COR-L47 (cell line): ENCODE measurements at regions not wholly inside any gene's neighbourhood (a gene's known extent, or its start where the extent isn't known, plus 50 kb on each side); places are given as distances from the start of the nearest gene placed in this dataset.
"Not testable (repeated sequence)": the region's sequence is repeated elsewhere in the genome, so short reads cannot be mapped to it uniquely, and the experiment has no call there.

Experiments
- DNase-seq: peaks from one replicate; lab custom pipeline; 2025; lab: John Stamatoyannopoulos, UW

DNA sequence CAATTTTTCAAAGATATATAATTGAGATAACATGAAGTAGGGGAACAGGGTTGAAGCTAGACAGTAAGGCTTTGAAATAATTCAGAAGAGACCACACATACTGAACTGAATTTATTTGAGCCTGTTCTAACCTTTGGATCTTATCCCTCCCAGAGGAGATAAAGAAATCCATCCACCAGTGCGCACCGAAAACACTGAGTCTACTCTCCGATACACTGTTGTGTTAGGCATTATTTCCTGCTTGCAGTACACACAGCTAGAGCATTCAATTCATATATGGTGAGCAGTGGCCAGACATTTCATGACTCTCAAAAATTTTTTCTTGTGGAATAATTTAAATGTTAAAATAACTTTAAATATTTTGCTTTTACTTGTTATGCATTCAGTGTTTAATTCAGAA is 342.7 kb downstream of the GPD2 start:
- no peak for DNase-seq

- DNase-seq: no peak
Observed at GRCh38 chr2:156779416-156780120, 343.4 kb downstream of the GPD2 start.

- DNase-seq: not testable (repeated sequence)
Observed at GRCh38 chr2:156781677-156782076, 345.5 kb downstream of the GPD2 start.

DNA sequence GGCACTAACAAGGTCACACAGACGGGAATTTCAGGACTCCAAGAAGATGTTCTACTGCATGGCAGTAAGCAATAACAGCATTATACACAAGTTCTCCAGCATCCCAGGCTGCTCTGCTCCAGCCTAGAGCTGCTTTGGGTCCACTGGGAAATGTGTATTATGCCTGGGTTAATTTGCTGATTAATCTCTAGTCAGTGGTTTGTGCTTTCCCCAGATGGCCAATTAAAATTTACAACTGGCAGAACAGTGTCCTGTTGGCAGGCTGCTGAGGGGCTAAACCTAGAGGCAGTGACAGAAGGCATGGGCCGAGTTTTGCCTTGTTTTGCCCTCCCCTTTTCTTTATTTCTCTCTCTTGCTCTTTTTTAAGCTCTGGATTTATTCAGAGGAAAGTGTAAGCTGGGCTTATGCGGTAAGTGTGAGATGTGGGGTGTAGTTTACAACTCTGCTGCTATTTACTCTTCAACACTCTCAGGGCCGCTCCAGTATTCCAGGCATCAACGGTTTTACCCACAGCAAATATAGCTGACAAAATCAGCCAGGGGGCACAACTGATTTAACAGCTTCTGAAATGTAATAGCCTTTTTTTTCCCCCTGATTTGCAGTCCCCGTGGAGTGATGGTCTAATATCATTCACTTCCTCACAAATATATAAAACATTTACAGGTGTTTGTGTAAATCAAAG is 348.0 kb downstream of the GPD2 start:
- DNase-seq: no peak

GRCh38 chr2:156787517-156787916 is 351.3 kb downstream of the GPD2 start:
- no peak for DNase-seq

- no peak for DNase-seq
Observed at GRCh38 chr2:156790343-156791037, 354.3 kb downstream of the GPD2 start.

- no peak for DNase-seq
Observed at GRCh38 chr2:156792242-156792840, 356.2 kb downstream of the GPD2 start.

- no peak for DNase-seq
Observed at GRCh38 chr2:156797832-156798231, 361.7 kb downstream of the GPD2 start.

DNA sequence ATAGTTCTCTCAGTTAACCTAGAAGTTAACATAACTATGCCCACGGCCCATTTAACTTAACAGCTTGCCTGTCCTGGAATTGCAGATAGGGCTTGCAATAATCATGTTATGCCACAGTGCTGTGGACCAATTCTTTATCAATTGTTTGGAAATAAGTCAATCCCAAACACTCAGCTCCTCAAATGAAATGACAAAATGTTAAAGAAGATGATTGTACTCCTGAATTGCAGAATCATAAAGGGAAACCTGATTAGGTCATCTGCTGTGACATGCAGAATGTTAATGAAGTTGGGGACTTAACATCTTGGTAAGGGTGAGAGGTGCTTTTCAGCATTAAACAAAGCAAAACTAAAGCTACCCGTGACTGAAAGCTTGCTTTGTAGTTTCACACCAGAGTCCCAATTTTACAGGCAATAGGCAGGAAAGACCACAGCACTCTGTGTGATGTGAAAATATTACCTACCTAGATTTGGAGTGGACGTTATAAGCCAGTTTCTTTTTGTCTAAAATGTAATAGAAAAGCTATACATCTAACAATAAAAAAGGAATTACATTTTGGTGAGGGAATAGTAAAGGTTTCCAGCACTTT is 364.0 kb downstream of the GPD2 start:
- DNase-seq: no peak

- DNase-seq: no peak
Observed at GRCh38 chr2:156800781-156801361, 364.7 kb downstream of the GPD2 start.

GRCh38 chr2:156803243-156803642 is 367.1 kb downstream of the GPD2 start:
- no peak for DNase-seq

DNA sequence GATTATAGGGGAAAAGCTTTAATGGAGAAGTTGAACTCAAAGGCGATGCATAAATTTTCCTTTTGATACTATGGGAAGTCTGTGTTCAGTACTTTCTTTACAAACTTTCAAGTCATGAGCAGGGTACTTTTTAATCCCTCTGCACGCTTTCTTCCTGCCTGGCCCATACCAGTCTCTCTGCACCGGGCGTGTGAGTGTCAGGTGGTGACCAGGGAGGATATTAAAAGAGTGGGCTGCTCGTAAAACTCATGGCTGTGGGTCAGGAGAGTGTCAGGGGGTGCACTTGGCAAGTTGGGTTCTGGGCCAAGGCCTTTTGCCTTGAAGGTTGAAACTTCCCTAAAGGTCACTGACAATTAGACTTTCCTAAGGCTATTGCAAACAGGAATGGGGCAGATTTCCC is 367.8 kb downstream of the GPD2 start:
- no peak for DNase-seq

DNA sequence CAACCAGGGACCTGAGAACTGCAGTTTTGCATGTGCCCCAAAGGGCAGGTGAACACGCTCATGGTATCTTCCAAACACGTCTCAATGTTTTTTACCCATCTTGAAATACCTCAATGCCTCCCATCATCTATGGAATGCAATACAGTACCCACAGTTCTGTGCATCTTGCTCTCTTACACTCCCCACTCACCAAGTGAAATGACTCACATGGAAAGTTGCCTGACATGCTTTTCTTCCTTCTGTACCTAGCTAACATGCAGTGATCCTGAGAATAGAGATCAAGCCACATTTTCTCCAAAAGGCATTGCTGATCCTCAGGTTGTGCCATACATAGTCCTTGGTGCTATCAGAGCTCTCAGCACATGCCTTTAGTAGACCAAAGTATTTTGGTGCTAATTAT is 373.9 kb downstream of the GPD2 start:
- no peak for DNase-seq

DNA sequence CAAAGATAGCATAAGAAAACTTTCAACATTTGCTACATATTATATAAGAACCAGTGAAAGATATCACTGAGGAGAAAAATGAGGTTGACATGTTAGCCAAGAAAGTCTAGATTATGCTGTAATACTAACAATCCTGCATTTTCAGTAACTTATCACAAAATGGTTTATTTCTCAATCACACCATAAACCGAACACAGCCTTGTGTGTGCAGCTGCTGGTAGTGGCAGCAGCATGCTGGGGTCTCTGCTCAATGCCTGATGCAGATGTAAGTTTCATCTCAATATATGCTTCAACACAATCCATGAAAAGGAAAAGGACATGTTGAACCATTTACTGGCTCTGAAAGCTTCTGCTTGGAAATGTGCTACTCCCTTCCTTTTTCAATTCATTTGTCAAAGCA is 376.3 kb downstream of the GPD2 start:
- DNase-seq: no peak

DNA sequence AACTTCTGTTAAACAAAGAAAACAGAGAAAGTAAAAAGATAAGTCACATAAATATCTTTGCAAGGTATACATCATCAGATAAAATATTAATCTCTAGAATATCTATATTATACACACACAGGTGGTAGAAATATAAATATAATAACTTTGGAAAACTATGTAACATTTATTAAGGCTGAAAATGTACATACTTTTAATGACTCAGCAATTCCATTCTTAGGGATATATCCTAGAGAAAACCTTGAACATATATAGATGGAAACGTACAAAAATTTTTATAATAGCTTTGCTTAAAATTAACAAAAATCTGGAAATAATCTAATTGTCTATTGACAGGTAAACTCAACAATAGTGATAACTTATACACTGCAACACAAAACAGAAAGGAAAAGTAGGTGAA is 381.3 kb downstream of the GPD2 start:
- DNase-seq: no peak

DNA sequence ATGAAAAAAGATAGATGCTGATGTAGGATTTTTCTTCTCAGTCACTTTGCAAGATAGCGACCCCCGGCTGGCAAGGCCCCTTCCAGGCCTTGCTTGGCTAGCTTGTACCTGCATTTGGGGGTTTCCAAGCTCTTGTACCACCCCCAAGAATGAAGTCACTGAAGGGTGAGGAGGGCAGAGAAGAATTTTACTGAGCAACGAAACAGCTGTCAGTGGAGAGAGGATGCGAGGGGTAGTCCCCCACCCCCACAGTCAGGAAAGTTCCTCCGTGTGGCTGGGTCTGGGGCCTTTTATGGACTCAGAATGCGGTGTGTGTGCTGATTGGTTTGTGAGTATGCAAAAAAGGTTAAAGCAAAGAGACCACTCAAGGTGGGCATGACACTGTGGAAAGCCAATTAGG is 382.0 kb downstream of the GPD2 start:
- DNase-seq: no peak

DNA sequence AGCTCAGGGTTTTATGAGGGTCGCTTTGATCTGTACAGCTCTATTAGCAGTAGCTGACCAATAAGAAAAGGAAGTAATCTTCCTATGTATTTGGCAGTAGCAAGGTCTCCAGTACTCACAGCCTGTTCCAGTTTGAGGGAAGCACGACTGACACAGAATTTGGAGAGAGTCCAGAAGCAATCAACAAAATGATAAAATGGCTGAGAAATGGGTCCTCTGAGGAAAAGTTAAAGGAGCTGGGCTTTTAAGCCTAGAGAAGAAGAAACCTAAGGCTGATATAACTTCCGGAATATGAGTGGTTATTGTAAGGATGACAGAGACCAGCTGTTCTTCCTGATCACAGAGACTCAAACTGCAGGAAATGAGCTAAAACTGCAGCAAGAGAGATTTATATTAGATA is 382.8 kb downstream of the GPD2 start:
- no peak for DNase-seq

DNA sequence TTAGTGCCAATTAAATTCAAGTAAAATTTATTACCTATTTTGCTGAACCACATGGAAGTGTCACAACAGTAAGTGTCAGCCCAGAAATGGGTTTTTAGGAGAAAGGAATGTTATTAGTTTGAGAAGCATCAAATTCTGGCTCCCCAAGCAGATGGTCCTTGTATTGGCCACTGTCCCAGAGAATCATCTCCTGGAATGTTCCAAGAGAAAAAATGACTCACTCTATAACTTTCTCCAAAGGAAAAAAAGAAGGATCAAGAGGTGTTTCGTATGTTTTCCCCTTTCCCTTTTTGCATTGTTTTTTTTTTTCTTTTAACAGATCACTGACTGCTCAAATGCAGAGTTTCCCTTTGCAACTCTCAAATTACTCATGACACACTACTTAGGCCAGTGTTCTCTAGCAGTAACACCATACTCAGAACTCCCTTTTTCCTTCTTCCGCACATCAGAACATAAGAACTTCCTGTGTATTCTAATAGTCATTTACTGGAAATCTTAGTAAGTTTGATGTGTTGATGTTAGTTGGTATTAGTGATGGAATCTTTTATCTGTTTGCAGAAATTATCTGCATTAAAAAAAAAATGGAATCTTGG is 390.3 kb downstream of the GPD2 start:
- no peak for DNase-seq

DNA sequence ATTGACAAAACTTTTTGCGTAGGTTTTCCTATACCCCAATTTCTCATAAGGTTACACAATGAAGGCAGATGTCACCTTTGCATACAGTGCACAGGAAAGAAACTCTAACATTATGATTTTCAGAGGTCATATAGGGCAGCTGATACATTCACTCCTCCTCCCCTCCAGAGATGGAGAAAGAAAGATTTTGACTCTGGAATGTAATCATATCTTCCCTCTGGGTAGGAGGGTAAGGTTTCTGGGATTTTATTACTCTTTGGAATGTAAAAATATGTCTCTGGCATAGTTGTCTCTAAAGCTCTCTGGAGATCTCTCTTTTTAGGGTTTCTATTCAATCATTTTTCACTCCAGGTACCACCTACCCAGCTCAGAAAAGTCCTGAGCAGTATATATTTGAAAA is 398.3 kb downstream of the GPD2 start:
- DNase-seq: no peak

- DNase-seq: no peak
Observed at GRCh38 chr2:156837635-156838370, 401.6 kb downstream of the GPD2 start.

- no peak for DNase-seq
Observed at GRCh38 chr2:156841321-156841720, 405.1 kb downstream of the GPD2 start.
